ENCODE measurements at regions not wholly inside any gene's neighbourhood (a gene's known extent, or its start where the extent isn't known, plus 50 kb on each side); places are given as distances from the start of the nearest gene placed in this dataset.

GRCh38 chr7:41113719-41114118, 589.2 kb downstream of the INHBA start:
- TF ChIP-seq POLR2A (IDR thresholded peaks at IDR 0.05; ENCODE audit: low read length) (no peak), GATA1 (IDR thresholded peaks at IDR 0.05; ENCODE audit: low read depth, low read length) (no peak)

Data from erythroblast (primary cell).